Epithelial cell of esophagus (primary cell): ENCODE measurements at regions not wholly inside any gene's neighbourhood (a gene's known extent, or its start where the extent isn't known, plus 50 kb on each side); places are given as distances from the start of the nearest gene placed in this dataset.

Experiments used
- DNase-seq: peaks from one replicate; pipeline ENCODE4 v3.0.0; 2010; ENCODE audit warnings: low read depth
- H3K4me3 ChIP-seq: 2 replicates; pipeline ENCODE4 v1.5.1; 2011; ENCODE audit warnings: mild to moderate bottlenecking, low read length, control low read depth
- TF ChIP-seq, protein P1 (sequence below): IDR thresholded peaks from 2 replicates; pipeline ENCODE4 v1.5.1; 2011; ENCODE audit warnings: low read depth, mild to moderate bottlenecking, low read length, control low read depth, inconsistent platforms; ENCODE audit not compliant: insufficient read depth; ENCODE audit errors: missing control alignments

DNA sequence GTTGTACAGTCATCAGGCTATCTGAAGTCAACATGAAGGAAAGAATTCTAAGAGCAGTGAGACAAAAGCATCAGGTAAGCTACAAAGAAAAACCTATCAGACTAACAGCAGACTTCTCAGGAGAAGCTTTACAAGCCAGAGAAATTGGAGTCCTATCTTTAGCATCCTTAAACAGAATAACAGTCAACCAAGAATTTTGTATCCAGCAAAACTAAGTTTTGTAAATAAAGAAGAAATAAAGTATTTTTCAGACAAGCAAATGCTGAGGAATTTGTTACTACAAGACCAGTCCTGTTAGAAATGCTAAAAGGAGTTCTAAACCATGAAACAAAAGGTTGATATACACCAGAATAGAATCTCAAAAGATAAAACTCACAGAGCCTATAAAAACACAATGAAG lies 501.2 kb downstream of the ZNF608 start:
- TF ChIP-seq, protein P1, sequence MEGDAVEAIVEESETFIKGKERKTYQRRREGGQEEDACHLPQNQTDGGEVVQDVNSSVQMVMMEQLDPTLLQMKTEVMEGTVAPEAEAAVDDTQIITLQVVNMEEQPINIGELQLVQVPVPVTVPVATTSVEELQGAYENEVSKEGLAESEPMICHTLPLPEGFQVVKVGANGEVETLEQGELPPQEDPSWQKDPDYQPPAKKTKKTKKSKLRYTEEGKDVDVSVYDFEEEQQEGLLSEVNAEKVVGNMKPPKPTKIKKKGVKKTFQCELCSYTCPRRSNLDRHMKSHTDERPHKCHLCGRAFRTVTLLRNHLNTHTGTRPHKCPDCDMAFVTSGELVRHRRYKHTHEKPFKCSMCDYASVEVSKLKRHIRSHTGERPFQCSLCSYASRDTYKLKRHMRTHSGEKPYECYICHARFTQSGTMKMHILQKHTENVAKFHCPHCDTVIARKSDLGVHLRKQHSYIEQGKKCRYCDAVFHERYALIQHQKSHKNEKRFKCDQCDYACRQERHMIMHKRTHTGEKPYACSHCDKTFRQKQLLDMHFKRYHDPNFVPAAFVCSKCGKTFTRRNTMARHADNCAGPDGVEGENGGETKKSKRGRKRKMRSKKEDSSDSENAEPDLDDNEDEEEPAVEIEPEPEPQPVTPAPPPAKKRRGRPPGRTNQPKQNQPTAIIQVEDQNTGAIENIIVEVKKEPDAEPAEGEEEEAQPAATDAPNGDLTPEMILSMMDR = no peak
- no peak for DNase-seq
- no peak overlapping the region for H3K4me3 ChIP-seq

DNA sequence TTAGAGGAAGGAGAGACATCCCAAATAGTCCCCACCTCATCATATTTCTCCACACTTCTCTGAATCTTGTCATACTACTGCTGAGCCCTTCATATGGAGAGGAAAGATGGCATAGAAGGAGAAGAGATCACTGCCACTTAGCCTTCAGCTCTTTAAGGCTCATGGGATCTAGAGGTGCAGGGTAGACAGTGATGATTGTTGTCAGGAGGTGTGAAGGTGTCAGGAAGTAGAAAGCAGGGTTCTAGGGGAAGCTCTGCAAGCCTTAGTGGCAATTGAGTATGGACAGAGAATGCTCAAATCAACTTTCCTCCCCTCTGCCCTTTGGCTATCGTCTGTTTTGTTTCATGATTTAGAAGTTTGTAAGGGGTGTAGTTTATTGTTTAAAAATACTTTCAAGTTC lies 505.7 kb downstream of the ZNF608 start:
- no peak for DNase-seq
- no peak overlapping the region for H3K4me3 ChIP-seq
- TF ChIP-seq, protein P1 = no peak

DNA sequence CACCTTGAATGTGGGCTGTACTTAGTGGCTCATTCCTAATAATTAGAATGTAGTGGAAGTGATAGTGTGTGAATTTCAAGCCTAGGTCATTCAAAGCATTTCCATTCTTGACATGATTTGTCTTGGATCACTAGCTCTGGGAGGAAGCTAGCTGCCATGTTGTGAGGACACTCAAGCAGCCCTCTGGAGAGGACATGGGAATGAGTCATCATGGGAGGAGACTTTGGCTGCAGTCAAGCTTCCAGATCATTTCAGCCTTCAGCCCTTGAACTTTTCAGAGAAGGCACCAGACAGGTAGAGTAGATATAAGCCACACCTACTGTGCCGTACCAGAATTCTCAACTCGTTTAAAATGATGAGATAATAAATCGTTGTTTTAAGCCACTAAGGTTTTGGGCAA lies 506.9 kb downstream of the ZNF608 start:
- H3K4me3 ChIP-seq = no peak overlapping the region
- TF ChIP-seq, protein P1 = no peak
- no peak for DNase-seq

DNA sequence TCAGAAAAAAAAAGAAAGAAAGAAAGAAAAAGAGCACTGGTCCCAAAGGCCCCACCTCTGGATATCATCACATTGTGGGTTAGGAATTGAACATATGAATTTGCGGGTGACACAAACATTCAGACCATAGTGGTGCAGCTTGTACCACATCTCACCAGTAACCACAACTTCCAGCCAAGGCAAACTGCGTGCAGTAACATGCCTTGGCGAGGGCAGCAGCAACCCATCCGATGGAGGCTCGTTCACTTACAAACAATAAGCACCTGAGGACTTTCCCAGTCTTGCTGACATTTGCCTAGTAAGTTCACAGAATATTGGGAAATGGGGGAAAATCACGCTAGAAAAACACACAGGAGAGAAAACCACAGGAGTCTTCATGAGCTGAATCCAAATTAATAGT lies 508.1 kb downstream of the ZNF608 start:
- peak; percentile 76 for DNase-seq
- no peak overlapping the region for H3K4me3 ChIP-seq
- TF ChIP-seq, protein P1 = no peak

DNA sequence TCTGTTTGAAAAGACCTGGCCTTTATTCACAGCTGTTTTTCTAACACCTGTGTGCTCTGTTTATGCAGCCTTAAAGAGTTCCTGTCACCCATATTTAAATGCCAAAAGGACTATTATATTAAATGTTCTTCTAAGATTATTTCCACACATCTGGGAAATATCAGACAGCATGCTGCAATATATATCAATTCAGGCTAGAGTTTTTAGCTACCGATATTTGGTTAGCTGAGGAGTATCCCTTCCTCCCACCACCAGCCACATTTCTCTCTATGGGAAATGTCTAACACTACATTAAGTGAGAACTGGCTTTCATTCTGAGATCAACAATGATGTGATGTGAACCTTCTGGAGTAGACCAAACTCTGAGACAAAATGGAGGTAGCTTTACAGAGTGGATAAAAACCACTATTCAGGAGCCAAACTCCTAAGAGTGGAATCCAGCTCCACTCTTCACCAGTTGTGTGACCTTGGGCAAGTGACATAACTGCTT lies 509.2 kb downstream of the ZNF608 start:
- DNase-seq = no peak
- H3K4me3 ChIP-seq = no peak overlapping the region
- TF ChIP-seq, protein P1 = no peak

DNA sequence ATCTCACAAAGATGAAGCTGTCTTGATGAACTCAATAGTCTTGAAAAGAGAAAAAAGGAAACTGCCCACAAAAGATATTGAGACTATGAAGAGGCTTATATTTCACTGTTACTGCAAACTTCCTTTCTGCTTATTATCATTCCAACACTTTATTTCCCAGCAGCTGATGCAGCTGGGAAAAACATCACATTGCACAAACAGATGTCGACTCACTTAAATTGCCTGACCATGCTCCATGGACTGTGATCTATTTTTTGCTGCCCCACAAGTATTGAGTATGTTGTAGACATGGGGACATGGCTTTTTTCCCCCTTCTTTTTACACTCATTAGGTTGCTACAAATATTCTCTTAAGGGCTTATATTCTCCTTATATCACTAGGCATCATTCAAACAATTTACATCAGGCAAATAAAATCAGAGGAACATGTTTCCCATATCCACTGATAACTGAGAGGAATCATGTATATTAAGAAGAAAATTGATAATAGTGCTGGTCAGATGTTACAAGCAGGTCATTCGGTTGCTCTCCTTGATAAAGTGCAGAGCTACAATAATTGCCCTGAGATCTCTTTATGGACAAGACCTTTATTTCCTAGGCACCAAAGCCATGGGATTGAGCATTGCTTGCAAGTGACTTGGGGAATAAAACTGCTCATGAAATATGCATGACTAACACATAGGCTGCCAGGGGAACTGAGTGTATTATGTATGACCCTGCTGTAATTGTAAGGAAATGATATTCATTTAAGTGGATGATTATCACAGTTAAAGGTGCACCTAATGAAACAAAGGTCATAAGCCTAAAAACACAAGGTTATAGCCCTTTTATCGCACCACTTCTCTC lies 509.9 kb downstream of the ZNF608 start:
- peak; percentile 36 for DNase-seq
- H3K4me3 ChIP-seq = no peak overlapping the region
- TF ChIP-seq, protein P1 = no peak

DNA sequence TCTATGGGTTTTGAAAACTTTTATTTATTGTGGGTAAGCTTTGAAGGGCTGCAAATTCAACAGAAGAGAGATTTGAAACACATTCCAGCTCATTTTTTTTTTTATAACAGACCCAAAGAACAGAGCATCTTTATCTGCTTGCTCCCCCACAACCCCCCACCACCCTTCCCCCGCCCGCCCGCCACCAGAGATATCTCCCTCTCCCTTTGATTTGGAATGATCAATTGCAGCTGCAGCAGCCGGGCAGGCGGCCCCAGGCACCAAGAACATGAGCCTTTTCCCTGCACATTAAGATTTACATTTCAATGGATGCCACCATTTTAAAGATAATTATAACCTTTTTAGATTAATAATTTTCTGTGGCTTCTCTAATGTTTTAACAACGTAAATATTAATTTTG lies 510.9 kb downstream of the ZNF608 start:
- no peak overlapping the region for H3K4me3 ChIP-seq
- TF ChIP-seq, protein P1 = no peak
- DNase-seq = no peak
